PC-9 (cell line): ENCODE measurements at regions not wholly inside any gene's neighbourhood (a gene's known extent, or its start where the extent isn't known, plus 50 kb on each side); places are given as distances from the start of the nearest gene placed in this dataset.

Experiments
- EZH2 ChIP-seq: fragments of 200-600 bp; sonication (generic); IDR thresholded peaks from 2 replicates; pipeline ENCODE4 v1.8.0; 2017; ENCODE audit warnings: antibody characterized with exemption, low read depth
- TF ChIP-seq, protein P1 (sequence below): fragments of 200-600 bp; sonication (generic); conservative IDR thresholded peaks from 2 replicates; pipeline ENCODE4 v1.6.1; 2017; ENCODE audit warnings: mixed run types, antibody characterized with exemption, mild to moderate bottlenecking, moderate library complexity

DNA sequence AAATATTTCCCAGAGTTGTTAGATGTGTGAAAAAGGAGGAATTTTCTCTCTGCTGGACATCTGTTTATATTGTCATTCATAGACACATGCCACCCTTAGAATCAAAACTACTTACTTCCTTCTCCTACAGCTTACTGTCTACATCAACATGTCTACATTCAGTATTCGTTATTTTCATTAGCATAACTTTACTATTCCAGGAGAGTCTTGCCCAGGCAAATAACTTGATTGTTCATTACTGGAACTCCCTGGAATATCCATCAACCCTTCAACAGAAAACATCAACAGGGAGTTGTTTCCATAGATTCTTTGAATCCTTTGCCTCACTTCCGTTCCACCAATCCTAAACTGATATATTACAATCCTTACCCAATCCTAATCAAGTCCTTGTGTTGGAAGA, 457.5 kb upstream of the ZNF608 start:
- TF ChIP-seq, protein P1, sequence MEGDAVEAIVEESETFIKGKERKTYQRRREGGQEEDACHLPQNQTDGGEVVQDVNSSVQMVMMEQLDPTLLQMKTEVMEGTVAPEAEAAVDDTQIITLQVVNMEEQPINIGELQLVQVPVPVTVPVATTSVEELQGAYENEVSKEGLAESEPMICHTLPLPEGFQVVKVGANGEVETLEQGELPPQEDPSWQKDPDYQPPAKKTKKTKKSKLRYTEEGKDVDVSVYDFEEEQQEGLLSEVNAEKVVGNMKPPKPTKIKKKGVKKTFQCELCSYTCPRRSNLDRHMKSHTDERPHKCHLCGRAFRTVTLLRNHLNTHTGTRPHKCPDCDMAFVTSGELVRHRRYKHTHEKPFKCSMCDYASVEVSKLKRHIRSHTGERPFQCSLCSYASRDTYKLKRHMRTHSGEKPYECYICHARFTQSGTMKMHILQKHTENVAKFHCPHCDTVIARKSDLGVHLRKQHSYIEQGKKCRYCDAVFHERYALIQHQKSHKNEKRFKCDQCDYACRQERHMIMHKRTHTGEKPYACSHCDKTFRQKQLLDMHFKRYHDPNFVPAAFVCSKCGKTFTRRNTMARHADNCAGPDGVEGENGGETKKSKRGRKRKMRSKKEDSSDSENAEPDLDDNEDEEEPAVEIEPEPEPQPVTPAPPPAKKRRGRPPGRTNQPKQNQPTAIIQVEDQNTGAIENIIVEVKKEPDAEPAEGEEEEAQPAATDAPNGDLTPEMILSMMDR, result no peak
- no peak for TF ChIP-seq EZH2
